ENCODE measurements at regions not wholly inside any gene's neighbourhood (a gene's known extent, or its start where the extent isn't known, plus 50 kb on each side); places are given as distances from the start of the nearest gene placed in this dataset.

DNA sequence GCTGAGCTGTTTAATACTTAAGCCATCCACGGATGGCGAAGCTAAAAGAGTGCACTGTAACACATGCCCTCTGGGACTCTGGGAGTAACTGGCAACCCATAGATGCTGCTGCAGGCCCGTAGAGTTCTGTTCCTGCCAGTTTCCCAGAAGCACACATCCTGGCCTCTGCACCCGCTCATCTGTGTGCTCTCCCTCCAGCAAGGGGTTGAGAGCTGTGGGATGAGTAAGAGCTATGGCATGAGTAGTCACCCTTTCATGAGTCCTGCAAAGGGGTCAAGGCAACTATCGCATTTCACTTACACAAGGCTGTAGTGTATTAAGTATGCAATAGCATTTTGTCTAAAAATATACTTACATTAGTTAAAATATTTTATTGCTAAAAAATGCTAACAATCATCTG lies 1341.8 kb upstream of the NXPH2 start:
- TF ChIP-seq POLR2A (IDR thresholded peaks at IDR 0.05), result no peak
- TF ChIP-seq, protein P1, sequence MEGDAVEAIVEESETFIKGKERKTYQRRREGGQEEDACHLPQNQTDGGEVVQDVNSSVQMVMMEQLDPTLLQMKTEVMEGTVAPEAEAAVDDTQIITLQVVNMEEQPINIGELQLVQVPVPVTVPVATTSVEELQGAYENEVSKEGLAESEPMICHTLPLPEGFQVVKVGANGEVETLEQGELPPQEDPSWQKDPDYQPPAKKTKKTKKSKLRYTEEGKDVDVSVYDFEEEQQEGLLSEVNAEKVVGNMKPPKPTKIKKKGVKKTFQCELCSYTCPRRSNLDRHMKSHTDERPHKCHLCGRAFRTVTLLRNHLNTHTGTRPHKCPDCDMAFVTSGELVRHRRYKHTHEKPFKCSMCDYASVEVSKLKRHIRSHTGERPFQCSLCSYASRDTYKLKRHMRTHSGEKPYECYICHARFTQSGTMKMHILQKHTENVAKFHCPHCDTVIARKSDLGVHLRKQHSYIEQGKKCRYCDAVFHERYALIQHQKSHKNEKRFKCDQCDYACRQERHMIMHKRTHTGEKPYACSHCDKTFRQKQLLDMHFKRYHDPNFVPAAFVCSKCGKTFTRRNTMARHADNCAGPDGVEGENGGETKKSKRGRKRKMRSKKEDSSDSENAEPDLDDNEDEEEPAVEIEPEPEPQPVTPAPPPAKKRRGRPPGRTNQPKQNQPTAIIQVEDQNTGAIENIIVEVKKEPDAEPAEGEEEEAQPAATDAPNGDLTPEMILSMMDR (IDR thresholded peaks at IDR 0.05), result no peak
